GM19035 (cell line): ENCODE measurements at regions not wholly inside any gene's neighbourhood (a gene's known extent, or its start where the extent isn't known, plus 50 kb on each side); places are given as distances from the start of the nearest gene placed in this dataset.
A peak's percentile ranks its signal among the peaks of the same experiment; 100 is the strongest.

Source experiments
- ATAC-seq: cut with Tn5 transposase; IDR thresholded peaks from one replicate; pipeline ENCODE4 v1.9.1; 2021; ENCODE audit not compliant: unreplicated experiment

- ATAC-seq: peak; percentile 56
These were observed 171.2 kb upstream of the COL1A2 start for GRCh38 chr7:94223375-94224084.

- no peak for ATAC-seq
These were observed 166.5 kb upstream of the COL1A2 start for GRCh38 chr7:94228223-94228622.

- ATAC-seq: no peak
These were observed 166.0 kb upstream of the COL1A2 start for GRCh38 chr7:94228678-94229077.

- ATAC-seq: no peak
These were observed 163.4 kb upstream of the COL1A2 start for GRCh38 chr7:94231305-94231704.

GRCh38 chr7:94236960-94237359 is 157.7 kb upstream of the COL1A2 start:
- no peak for ATAC-seq

GRCh38 chr7:94237417-94237816 is 157.3 kb upstream of the COL1A2 start:
- no peak for ATAC-seq

- ATAC-seq: no peak
These were observed 154.9 kb upstream of the COL1A2 start for GRCh38 chr7:94239661-94240234.

GRCh38 chr7:94240902-94241301 is 153.8 kb upstream of the COL1A2 start:
- no peak for ATAC-seq

- no peak for ATAC-seq
These were observed 153.2 kb upstream of the COL1A2 start for GRCh38 chr7:94241402-94241925.

- no peak for ATAC-seq
These were observed 151.5 kb upstream of the COL1A2 start for GRCh38 chr7:94243066-94243711.

GRCh38 chr7:94244760-94245159 is 149.9 kb upstream of the COL1A2 start:
- no peak for ATAC-seq

- ATAC-seq: no peak
These were observed 149.2 kb upstream of the COL1A2 start for GRCh38 chr7:94245500-94245899.

- no peak for ATAC-seq
These were observed 146.7 kb upstream of the COL1A2 start for GRCh38 chr7:94247970-94248369.

GRCh38 chr7:94249631-94250030 is 145.1 kb upstream of the COL1A2 start:
- ATAC-seq: no peak

GRCh38 chr7:94250124-94250523 is 144.6 kb upstream of the COL1A2 start:
- no peak for ATAC-seq

- no peak for ATAC-seq
These were observed 143.7 kb upstream of the COL1A2 start for GRCh38 chr7:94250987-94251386.

GRCh38 chr7:94252124-94252523 is 142.6 kb upstream of the COL1A2 start:
- no peak for ATAC-seq

- ATAC-seq: no peak
These were observed 141.7 kb upstream of the COL1A2 start for GRCh38 chr7:94252971-94253370.

GRCh38 chr7:94253686-94254085 is 141.0 kb upstream of the COL1A2 start:
- ATAC-seq: no peak

- no peak for ATAC-seq
These were observed 136.0 kb upstream of the COL1A2 start for GRCh38 chr7:94258418-94259300.

GRCh38 chr7:94261067-94261466 is 133.6 kb upstream of the COL1A2 start:
- no peak for ATAC-seq
